AG10803 (cell line): ENCODE measurements at regions not wholly inside any gene's neighbourhood (a gene's known extent, or its start where the extent isn't known, plus 50 kb on each side); places are given as distances from the start of the nearest gene placed in this dataset.

ENCODE experiments used
- DNase-seq: peaks from one replicate; pipeline ENCODE4 v3.0.0; 2010; ENCODE audit warnings: low read depth
- H3K4me3 ChIP-seq: 2 replicates; pipeline ENCODE4 v1.5.1; 2011; ENCODE audit warnings: mild to moderate bottlenecking, low read length, control low read depth
- TF ChIP-seq, protein P1 (sequence below): conservative IDR thresholded peaks from 2 replicates; pipeline ENCODE4 v1.5.1; 2011; ENCODE audit warnings: mild to moderate bottlenecking, low read length, control low read depth, inconsistent platforms

DNA sequence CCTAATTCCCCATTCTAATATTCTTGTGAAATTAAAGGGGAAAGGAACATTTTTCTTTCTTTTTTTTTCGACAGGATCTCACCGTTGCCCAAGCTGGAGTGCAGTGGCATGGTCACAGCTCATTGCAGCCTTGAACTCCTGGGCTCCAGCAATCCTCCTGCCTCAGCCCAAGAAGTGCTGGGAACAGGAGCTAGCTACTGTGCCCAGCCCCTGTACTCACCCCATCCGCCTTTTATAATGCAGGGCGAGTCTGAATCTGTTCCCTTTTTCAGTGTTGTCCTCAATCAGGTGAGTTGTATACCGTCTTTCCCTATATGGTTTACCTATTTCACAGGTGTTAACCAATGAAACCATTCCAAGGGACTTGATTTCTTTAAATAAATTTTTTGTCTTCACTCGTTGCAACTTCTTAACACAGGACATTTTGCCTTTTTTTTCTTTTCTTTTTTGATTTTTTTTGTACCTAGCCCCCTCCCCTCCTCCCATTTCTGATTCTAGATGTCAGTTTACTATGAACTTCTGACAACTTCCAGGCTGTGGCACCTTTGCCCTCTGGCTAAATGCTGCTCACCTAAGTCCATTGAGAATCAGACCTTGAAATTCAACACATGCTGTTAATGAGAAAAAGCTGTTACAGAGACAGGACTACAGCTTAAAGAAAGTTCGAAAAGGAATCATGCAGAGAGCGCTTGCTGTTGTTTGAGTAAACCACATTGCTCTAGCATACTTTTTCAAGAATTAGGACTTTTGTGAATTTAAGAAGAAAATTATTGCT lies 562.1 kb upstream of the KLF12 start:
- no peak overlapping the region for H3K4me3 ChIP-seq
- no peak for DNase-seq
- TF ChIP-seq, protein P1, sequence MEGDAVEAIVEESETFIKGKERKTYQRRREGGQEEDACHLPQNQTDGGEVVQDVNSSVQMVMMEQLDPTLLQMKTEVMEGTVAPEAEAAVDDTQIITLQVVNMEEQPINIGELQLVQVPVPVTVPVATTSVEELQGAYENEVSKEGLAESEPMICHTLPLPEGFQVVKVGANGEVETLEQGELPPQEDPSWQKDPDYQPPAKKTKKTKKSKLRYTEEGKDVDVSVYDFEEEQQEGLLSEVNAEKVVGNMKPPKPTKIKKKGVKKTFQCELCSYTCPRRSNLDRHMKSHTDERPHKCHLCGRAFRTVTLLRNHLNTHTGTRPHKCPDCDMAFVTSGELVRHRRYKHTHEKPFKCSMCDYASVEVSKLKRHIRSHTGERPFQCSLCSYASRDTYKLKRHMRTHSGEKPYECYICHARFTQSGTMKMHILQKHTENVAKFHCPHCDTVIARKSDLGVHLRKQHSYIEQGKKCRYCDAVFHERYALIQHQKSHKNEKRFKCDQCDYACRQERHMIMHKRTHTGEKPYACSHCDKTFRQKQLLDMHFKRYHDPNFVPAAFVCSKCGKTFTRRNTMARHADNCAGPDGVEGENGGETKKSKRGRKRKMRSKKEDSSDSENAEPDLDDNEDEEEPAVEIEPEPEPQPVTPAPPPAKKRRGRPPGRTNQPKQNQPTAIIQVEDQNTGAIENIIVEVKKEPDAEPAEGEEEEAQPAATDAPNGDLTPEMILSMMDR: no peak

DNA sequence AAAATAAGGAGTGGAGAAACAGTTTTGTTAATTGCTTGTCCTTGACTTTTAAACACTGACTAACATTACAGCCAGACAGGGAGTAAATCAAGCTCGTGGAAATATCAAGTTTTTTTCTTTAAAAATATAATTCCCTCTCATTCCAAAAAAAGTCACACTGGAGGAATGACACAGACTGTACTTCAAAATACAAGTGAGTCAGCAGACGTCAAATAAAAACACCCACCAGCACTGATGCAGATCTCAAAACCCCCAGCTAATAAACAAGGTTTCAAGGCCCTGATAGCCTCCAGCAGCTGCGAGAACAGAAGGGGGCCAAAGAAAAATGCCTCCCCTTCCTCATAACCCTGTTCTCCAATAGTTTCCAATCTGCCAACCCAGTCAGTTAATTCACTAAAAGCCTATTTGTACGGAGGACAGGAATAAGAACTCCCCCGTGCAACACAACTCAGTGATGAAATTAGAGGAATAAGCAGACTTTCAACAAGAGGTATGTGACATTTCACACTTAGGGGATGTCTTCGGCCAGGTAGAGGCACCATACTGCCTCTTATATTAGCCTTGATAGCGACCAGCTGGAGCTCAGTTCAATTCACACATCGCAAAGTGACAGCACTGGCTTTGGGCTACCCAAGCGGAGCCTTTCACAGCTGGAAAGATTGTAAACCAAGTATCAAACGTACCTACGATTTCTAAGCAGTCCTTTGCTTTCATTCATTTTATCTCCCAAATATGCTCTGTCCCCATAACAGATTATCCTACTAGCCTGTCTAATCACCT lies 561.0 kb upstream of the KLF12 start:
- DNase-seq: no peak

DNA sequence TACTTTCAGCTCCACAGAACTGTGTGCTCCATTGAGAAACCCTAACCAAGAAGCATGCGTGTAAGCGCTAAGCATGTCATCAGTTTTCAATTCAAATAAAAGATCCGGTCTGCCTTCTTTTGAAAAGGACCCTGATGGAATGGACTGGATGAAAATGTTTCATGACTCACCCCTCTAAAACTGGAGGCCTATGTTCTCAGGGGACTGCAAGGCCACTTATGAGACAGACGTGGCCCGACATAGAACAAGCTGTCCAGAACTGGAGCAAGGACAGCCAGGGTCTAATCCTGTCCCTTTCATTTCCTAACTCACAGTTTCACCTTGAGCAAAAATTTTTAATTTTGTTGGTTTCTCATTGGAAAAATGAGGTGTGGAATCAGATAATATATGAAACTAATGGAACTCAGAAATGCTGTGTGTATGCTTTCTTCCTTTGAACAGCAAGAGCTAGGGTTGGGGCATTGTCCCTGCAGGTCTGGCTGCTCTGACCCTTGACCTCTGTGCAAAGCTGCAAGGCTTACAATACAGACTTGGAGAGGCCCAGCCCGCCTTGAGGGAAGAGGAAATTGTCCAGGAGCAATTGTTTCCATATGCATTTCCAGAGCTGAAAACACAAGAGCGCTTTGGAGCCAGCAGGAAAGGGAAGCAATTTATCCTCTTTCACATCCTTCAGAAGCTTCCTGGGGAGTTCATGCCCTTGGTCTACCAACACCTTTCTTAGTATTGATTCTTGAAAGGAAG lies 553.4 kb upstream of the KLF12 start:
- DNase-seq: no peak
- no peak overlapping the region for H3K4me3 ChIP-seq
- TF ChIP-seq, protein P1: no peak

More for the DNA sequence above, 561.0 kb upstream of the KLF12 start:
- H3K4me3 ChIP-seq: no peak overlapping the region
- TF ChIP-seq, protein P1: no peak

DNA sequence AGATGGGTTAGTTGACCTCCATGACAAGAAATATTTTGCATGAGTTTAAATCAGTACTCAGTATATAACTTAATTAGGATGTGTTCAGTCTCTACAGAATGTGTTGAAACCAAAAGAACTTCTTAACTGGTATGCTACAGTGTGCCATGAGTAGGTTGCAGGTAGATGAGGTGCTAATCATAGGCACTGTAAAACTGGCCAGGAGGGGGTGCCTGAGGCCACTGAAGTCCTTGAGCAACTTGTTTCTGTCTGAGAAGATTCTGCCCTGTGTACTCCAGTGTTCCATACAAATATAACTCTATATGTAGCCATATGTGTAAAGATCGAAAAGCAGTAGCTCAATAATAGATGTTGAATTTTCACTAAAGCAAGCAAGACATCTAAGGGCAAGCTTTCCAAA lies 549.2 kb upstream of the KLF12 start:
- H3K4me3 ChIP-seq: no peak overlapping the region
- no peak for DNase-seq
- TF ChIP-seq, protein P1: peak; percentile 23

DNA sequence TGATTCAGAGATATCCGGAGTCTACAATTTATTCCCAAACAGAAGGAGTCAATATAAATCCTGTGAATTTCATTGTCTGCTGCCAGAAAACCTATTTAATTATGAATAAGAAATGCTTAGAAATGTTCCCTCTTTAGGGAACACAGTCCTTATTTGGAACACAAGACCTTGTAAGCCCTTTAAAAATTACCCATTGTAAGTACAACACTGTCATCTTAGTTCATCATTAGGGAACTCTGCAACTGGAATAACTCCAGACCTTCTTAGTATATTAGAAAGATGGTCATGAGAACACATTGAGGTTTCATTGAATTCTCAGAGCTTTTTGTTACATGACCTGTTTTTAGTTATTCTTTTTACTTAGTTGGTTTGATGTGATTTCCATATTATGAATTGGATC lies 548.5 kb upstream of the KLF12 start:
- no peak for DNase-seq
- TF ChIP-seq, protein P1: no peak
- no peak overlapping the region for H3K4me3 ChIP-seq

DNA sequence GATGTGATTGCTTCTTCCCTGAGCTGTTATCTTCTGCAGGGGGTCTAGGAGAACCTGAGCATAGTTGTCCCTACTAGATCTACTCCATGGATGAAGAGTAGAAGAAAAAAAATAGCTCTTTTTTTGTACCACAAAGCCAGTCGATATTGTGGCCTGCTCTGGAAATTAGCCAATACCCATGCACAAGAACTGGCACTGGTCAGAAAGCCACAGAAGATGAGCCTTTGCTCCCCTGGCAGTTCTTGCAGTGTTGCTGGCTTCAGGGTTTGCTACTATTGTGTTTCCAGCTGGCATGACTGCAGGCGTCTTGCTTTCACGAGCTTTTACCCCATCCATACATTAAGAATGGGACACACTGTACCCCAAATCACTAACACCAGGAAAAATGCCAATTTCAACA lies 547.7 kb upstream of the KLF12 start:
- no peak overlapping the region for H3K4me3 ChIP-seq
- TF ChIP-seq, protein P1: no peak
- DNase-seq: no peak
